Astrocyte (in vitro differentiated cells and primary cell): ENCODE measurements at regions not wholly inside any gene's neighbourhood (a gene's known extent, or its start where the extent isn't known, plus 50 kb on each side); places are given as distances from the start of the nearest gene placed in this dataset.

Experiments used
- EZH2 ChIP-seq: IDR thresholded peaks from 2 replicates; pipeline ENCODE4 v1.6.1; 2012; ENCODE audit warnings: mild to moderate bottlenecking, low read length, inconsistent platforms; ENCODE audit not compliant: insufficient read depth
- TF ChIP-seq, protein P1 (sequence below): IDR thresholded peaks from 2 replicates; pipeline ENCODE4 v1.5.1; 2011; ENCODE audit warnings: low read depth, mild to moderate bottlenecking, inconsistent platforms, low read length, moderate library complexity; ENCODE audit not compliant: insufficient read depth

DNA sequence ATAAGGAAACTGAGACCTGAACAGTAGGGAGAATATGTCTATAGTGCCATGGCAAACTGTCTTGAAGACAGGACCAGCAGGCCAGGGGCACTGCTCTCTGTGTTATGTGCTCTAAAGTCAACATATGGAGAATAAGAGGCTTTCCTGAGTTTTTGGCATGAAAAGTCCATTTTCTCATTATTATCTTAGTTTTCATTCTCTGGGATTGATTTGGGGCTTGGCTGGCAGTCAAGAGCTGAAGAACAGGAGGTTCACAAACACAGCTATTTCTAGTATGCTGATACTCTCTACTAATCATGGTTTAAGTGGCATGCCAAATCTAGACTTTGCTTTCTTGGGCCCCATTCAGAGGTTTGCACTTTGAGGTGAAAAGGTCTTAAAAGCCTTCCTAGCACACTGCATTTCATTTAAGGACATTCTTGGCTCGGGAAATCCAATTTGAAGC is 404.4 kb downstream of the ZNF608 start:
- TF ChIP-seq, protein P1, sequence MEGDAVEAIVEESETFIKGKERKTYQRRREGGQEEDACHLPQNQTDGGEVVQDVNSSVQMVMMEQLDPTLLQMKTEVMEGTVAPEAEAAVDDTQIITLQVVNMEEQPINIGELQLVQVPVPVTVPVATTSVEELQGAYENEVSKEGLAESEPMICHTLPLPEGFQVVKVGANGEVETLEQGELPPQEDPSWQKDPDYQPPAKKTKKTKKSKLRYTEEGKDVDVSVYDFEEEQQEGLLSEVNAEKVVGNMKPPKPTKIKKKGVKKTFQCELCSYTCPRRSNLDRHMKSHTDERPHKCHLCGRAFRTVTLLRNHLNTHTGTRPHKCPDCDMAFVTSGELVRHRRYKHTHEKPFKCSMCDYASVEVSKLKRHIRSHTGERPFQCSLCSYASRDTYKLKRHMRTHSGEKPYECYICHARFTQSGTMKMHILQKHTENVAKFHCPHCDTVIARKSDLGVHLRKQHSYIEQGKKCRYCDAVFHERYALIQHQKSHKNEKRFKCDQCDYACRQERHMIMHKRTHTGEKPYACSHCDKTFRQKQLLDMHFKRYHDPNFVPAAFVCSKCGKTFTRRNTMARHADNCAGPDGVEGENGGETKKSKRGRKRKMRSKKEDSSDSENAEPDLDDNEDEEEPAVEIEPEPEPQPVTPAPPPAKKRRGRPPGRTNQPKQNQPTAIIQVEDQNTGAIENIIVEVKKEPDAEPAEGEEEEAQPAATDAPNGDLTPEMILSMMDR, result no peak
- TF ChIP-seq EZH2, result no peak
